ENCODE measurements at regions not wholly inside any gene's neighbourhood (a gene's known extent, or its start where the extent isn't known, plus 50 kb on each side); places are given as distances from the start of the nearest gene placed in this dataset.

DNA sequence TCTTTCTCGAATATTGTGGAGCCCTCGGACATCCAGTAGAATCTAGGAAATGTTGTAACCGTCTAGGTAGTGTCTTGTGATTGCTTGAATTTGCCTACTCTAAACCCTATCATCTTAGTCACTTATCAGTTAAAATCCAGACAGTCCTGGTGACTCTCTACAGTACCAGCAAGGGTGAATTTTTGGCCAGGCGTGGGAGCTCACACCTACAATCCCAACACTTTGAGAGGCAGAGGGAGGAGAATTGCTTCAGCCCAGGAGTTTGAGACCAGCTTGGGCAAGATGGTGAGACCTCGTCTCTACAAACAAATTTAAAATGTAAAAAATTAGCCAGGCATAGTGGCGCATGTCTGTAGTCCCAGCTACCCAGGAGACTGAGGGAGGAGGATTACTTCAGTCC is 230.9 kb downstream of the CHRM3 start:
- TF ChIP-seq CTCF (IDR thresholded peaks at IDR 0.05; ENCODE audit: low read depth, low read length), result no peak
- no peak for TF ChIP-seq EZH2phosphoT487 (IDR thresholded peaks at IDR 0.05; ENCODE audit: low read depth)
